BJ (cell line): ENCODE measurements at regions not wholly inside any gene's neighbourhood (a gene's known extent, or its start where the extent isn't known, plus 50 kb on each side); places are given as distances from the start of the nearest gene placed in this dataset.

Experiments used
- CTCF ChIA-PET: fragments of 350-600 bp; formaldehyde crosslinking; extraction: SDS; loops from one replicate; lab custom pipeline; 2021; ENCODE audit warnings: antibody characterized with exemption, inconsistent platforms; lab: Yijun Ruan, JAX
- POLR2A ChIA-PET: fragments of 300-600 bp; sonication (Branson Sonifier 250); formaldehyde crosslinking; extraction: SDS; loops from one replicate; lab custom pipeline; 2021; ENCODE audit warnings: antibody characterized with exemption; lab: Charles Lee
- DNase-seq: peaks from one replicate; pipeline ENCODE4 v3.0.0-alpha.2; 2011; ENCODE audit warnings: low read depth
- H3K27me3 ChIP-seq: 2 replicates; pipeline ENCODE4 v1.6.0; 2011; ENCODE audit warnings: low read length; ENCODE audit not compliant: control insufficient read depth, insufficient read depth
- H3K36me3 ChIP-seq: 2 replicates; pipeline ENCODE4 v1.5.1; 2011; ENCODE audit warnings: low read length; ENCODE audit not compliant: control insufficient read depth, insufficient read depth
- H3K4me3 ChIP-seq: 2 replicates; pipeline ENCODE4 v1.5.1; 2011; ENCODE audit warnings: low read depth, mild to moderate bottlenecking, control low read depth, low read length
- CTCF ChIP-seq: IDR thresholded peaks from 2 replicates; pipeline ENCODE4 v1.5.1; 2011; ENCODE audit warnings: low read depth, mild to moderate bottlenecking, control low read depth, inconsistent platforms, low read length, moderate library complexity; ENCODE audit not compliant: insufficient read depth

DNA sequence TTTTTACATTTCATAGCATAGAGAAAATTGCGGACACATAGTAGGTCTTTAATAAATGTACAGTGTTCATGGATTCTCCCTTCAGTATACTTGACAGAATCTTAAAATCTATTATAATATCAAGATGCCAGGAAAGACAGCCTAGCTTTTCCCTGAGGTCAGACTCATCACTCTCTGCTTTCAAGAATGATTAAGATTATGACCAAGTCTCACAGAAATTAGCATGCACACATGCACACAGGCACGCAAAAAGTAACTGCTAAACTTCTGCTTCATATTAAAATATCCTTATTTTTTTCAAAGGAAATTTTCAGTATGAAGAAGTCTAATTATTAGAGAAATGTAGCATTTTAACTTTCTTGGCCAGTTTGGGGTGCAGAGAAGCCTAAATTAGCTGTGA lies 493.8 kb upstream of the NECTIN3 start:
- H3K36me3 ChIP-seq, result no peaks in the 10 kb centered on the region
- no peak for DNase-seq
- H3K4me3 ChIP-seq, result no peak overlapping the region
- POLR2A ChIA-PET, result interaction anchor here (0.6 kb wide), 1 partner anchor 1160 kb away, joined by 5 read pairs; no protein-coding TSS in a partner anchor
- CTCF ChIA-PET, result interaction anchor here (1.1 to 1.4 kb wide), 3 partner anchors 24 to 962 kb away, joined by 3 read pairs; no protein-coding TSS in a partner anchor
- TF ChIP-seq CTCF, result no peak
- H3K27me3 ChIP-seq, result no peaks in the 10 kb centered on the region

DNA sequence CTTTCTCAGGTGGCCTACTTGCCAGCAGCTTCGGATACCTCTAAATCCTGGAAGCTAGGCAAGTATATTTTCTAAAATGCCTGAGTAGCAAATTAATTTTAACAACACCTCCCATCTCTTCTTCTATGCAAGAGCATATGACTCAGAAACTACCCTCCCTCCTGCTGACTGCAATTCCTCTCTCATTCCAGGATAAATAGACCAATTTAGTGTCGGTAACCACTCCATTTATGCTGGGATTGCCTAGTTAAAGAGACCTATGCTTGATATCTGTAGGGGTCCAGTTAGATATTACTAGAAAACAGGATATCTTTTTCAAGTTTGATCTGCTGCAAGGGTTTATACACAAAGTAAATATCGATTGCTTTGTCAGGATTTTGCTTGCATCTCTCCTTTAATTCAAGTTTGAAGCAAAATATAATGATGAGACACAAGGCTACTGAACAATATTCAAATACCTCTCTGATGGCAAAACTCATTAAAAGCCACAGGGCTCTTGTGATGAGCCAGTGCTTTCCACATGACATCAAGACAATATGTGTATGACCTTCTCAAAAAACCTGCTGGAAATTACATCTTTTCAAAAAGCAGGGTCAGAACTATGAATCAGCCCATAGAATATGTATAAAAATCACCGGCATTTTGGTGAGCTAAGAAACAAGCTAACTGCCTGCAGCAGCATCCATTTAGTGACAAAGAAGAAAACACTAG lies 491.6 kb upstream of the NECTIN3 start:
- no peaks in the 10 kb centered on the region for H3K27me3 ChIP-seq
- TF ChIP-seq CTCF, result no peak
- CTCF ChIA-PET, result no interaction called here
- DNase-seq, result no peak
- no peak overlapping the region for H3K4me3 ChIP-seq
- POLR2A ChIA-PET, result no interaction called here
- no peaks in the 10 kb centered on the region for H3K36me3 ChIP-seq

- no peak for TF ChIP-seq CTCF
- no peaks in the 10 kb centered on the region for H3K27me3 ChIP-seq
- CTCF ChIA-PET, result no interaction called here
- H3K36me3 ChIP-seq, result no peaks in the 10 kb centered on the region
- DNase-seq, result no peak
- POLR2A ChIA-PET, result no interaction called here
- no peak overlapping the region for H3K4me3 ChIP-seq
Observed at GRCh38 chr3:110583373-110583935, 488.2 kb upstream of the NECTIN3 start.

GRCh38 chr3:110588906-110589305 lies 482.7 kb upstream of the NECTIN3 start:
- Histone ChIP-seq H3K27me3 (no peaks in the 10 kb centered on the region), H3K4me3 (no peak overlapping the region), H3K36me3 (no peaks in the 10 kb centered on the region)
- no peak for TF ChIP-seq CTCF
- POLR2A ChIA-PET, result no interaction called here
- CTCF ChIA-PET, result no interaction called here
- no peak for DNase-seq

DNA sequence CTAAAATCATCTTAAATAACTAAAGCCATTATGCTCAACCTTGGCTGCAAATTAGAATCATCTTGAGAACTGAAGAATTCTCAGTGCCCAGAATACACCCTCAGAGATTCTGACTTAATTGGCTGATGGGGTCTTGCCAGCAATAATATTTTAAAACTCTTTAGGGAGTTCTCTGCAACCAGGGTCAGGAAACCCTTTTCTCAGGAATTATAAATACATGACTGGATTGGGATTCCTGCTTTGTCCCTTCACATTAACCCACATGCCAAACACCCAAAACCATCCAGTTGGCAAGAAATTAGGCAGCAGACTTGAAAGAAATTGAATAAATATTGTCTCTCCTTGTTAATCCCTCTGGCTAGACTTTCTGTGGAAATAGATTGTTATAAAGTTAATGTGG lies 482.3 kb upstream of the NECTIN3 start:
- DNase-seq, result no peak
- Histone ChIP-seq H3K4me3 (no peak overlapping the region), H3K36me3 (no peaks in the 10 kb centered on the region), H3K27me3 (no peaks in the 10 kb centered on the region)
- CTCF ChIA-PET, result no interaction called here
- POLR2A ChIA-PET, result no interaction called here
- TF ChIP-seq CTCF, result no peak
